PC-9 (cell line): ENCODE measurements at regions not wholly inside any gene's neighbourhood (a gene's known extent, or its start where the extent isn't known, plus 50 kb on each side); places are given as distances from the start of the nearest gene placed in this dataset.

Source experiments
- BruUV-seq: library from RNA; stranded (reverse); fragments of 400-500 nt; replicated peaks from 2 replicates; lab custom pipeline; 2021; lab: Mats Ljungman, UMichigan
- CTCF ChIA-PET: fragments of 300-600 bp; sonication (Branson Sonifier 250); formaldehyde crosslinking; loops from one replicate; lab custom pipeline; 2022; ENCODE audit warnings: antibody characterized with exemption; lab: Charles Lee
- POLR2A ChIA-PET: fragments of 300-600 bp; sonication (Branson Sonifier 250); formaldehyde crosslinking; loops from one replicate; lab custom pipeline; 2022; ENCODE audit warnings: antibody characterized with exemption; ENCODE audit not compliant: unreplicated experiment; lab: Charles Lee
- DNase-seq, 2 experiments: peaks; one replicate each; pipeline versions ENCODE4 v3.0.0 to v3.0.0-alpha.2; 2015 to 2022; ENCODE audit warnings: mixed read lengths in 1 of 2
- H2AFZ ChIP-seq: fragments of 200-600 bp; sonication (generic); 2 replicates; pipeline ENCODE4 v1.8.1; 2017; ENCODE audit warnings: antibody characterized with exemption
- H3F3A ChIP-seq: fragments of 200-600 bp; sonication (generic); 2 replicates; pipeline ENCODE4 v1.8.1; 2017; ENCODE audit warnings: antibody characterized with exemption, mild to moderate bottlenecking, low read depth; ENCODE audit not compliant: insufficient read depth
- H3K27ac ChIP-seq: fragments of 200-600 bp; sonication (generic); 2 replicates; pipeline ENCODE4 v1.6.1; 2016; ENCODE audit warnings: mixed run types
- H3K27me3 ChIP-seq: fragments of 200-600 bp; sonication (generic); 2 replicates; pipeline ENCODE4 v1.6.1; 2016; ENCODE audit warnings: low read depth, mixed run types; ENCODE audit not compliant: insufficient read depth
- H3K36me3 ChIP-seq: fragments of 200-600 bp; sonication (generic); 2 replicates; pipeline ENCODE4 v1.6.1; 2016; ENCODE audit warnings: low read depth, mixed run types
- H3K4me1 ChIP-seq: fragments of 200-600 bp; sonication (generic); replicated peaks from 2 replicates; pipeline ENCODE4 v1.6.1; 2016; ENCODE audit warnings: mixed run types; ENCODE audit not compliant: insufficient read depth
- H3K4me2 ChIP-seq: fragments of 200-600 bp; sonication (generic); 2 replicates; pipeline ENCODE4 v1.6.1; 2017; ENCODE audit warnings: mixed run types
- H3K4me3 ChIP-seq: fragments of 200-600 bp; sonication (generic); 2 replicates; pipeline ENCODE4 v1.6.1; 2016; ENCODE audit warnings: mixed run types
- H3K79me2 ChIP-seq: fragments of 200-600 bp; sonication (generic); 2 replicates; pipeline ENCODE4 v1.6.1; 2017; ENCODE audit warnings: low read depth, mixed run types
- H3K9me2 ChIP-seq: fragments of 200-600 bp; sonication (generic); 2 replicates; pipeline ENCODE4 v1.8.1; 2017; ENCODE audit warnings: mild to moderate bottlenecking; ENCODE audit not compliant: insufficient read depth
- H3K9me3 ChIP-seq: fragments of 200-600 bp; sonication (generic); 2 replicates; pipeline ENCODE4 v1.8.1; 2016; ENCODE audit warnings: low read depth; ENCODE audit not compliant: insufficient read depth
- H4K20me1 ChIP-seq: fragments of 200-600 bp; sonication (generic); 2 replicates; pipeline ENCODE4 v1.8.1; 2017; ENCODE audit not compliant: insufficient read depth
- CTCF ChIP-seq: fragments of 200-600 bp; sonication (generic); conservative IDR thresholded peaks from 2 replicates; pipeline ENCODE4 v1.6.1; 2017; ENCODE audit warnings: mixed run types, antibody characterized with exemption, mild to moderate bottlenecking, moderate library complexity
- EZH2 ChIP-seq: fragments of 200-600 bp; sonication (generic); IDR thresholded peaks from 2 replicates; pipeline ENCODE4 v1.8.0; 2017; ENCODE audit warnings: antibody characterized with exemption, low read depth
- intact Hi-C: fragments of 100-400 bp; cut with micrococcal nuclease; formaldehyde crosslinking; loops from one replicate; pipeline ENCODE4 v1.10.0; 2022; ENCODE audit not compliant: unreplicated experiment

GRCh38 chr6:112571488-112572270 lies 224.5 kb downstream of the RFPL4B start:
- H3K4me3 ChIP-seq: no peak overlapping the region
- H3K4me1 ChIP-seq: no peaks in the 10 kb centered on the region
- ChIA-PET CTCF (interaction anchor here (0.6 kb wide), 1 partner anchor 1112 kb away, joined by 7 read pairs; no protein-coding TSS in a partner anchor), POLR2A (no interaction called here)
- no peaks in the 10 kb centered on the region for H4K20me1 ChIP-seq
- no peak overlapping the region for H3K27ac ChIP-seq
- H3K79me2 ChIP-seq: no peaks in the 10 kb centered on the region
- no peak overlapping the region for H3K4me2 ChIP-seq
- no peaks in the 10 kb centered on the region for H3K9me3 ChIP-seq
- no peaks in the 10 kb centered on the region for H3F3A ChIP-seq
- no peak for DNase-seq
- no peaks in the 10 kb centered on the region for H3K36me3 ChIP-seq
- H2AFZ ChIP-seq: peak overlapping the region; percentile 65; the same call in 1 of the 2 replicates
- no peaks in the 10 kb centered on the region for H3K27me3 ChIP-seq
- TF ChIP-seq CTCF (no peak), EZH2 (no peak)
- intact Hi-C loops: no loop called here
- peaks cover 8% of the 10 kb centered on the region; the same call in 1 of the 2 replicates for H3K9me2 ChIP-seq
- BruUV-seq: no TSS peak

- Histone ChIP-seq H3K4me1 (no peaks in the 10 kb centered on the region), H3K9me3 (no peaks in the 10 kb centered on the region), H3K4me2 (no peak overlapping the region), H3K27me3 (no peaks in the 10 kb centered on the region), H3K79me2 (no peaks in the 10 kb centered on the region), H4K20me1 (no peaks in the 10 kb centered on the region), H3K4me3 (no peak overlapping the region), H3K9me2 (peaks cover 11% of the 10 kb centered on the region; the same call in 1 of the 2 replicates), H3K36me3 (no peaks in the 10 kb centered on the region), H3K27ac (no peak overlapping the region), H3F3A (no peaks in the 10 kb centered on the region), H2AFZ (0 out of 2 replicates have a peak overlapping the region, but pooled peaks have one; percentile 4)
- BruUV-seq: no TSS peak
- DNase-seq: no peak
- intact Hi-C loops: no loop called here
- TF ChIP-seq EZH2: no peak
- TF ChIP-seq CTCF: no peak
- ChIA-PET POLR2A (no interaction called here), CTCF (no interaction called here)
These were observed 227.1 kb downstream of the RFPL4B start for GRCh38 chr6:112574190-112574589.

GRCh38 chr6:112575309-112575834 lies 228.2 kb downstream of the RFPL4B start:
- intact Hi-C loops: no loop called here
- DNase-seq: no peak
- H3K9me2 ChIP-seq: peaks cover 11% of the 10 kb centered on the region; the same call in 1 of the 2 replicates
- no peaks in the 10 kb centered on the region for H3K9me3 ChIP-seq
- H3K4me2 ChIP-seq: no peak overlapping the region
- ChIA-PET CTCF (no interaction called here), POLR2A (interaction anchor here (0.7 kb wide), 1 partner anchor 45 kb away, joined by 3 read pairs; no protein-coding TSS in a partner anchor)
- no peak overlapping the region for H3K4me3 ChIP-seq
- H3K36me3 ChIP-seq: no peaks in the 10 kb centered on the region
- H3K27ac ChIP-seq: no peak overlapping the region
- H3K27me3 ChIP-seq: no peaks in the 10 kb centered on the region
- no peak overlapping the region for H2AFZ ChIP-seq
- H3K79me2 ChIP-seq: no peaks in the 10 kb centered on the region
- no peaks in the 10 kb centered on the region for H3K4me1 ChIP-seq
- BruUV-seq: no TSS peak
- no peaks in the 10 kb centered on the region for H3F3A ChIP-seq
- H4K20me1 ChIP-seq: no peaks in the 10 kb centered on the region
- no peak for TF ChIP-seq CTCF
